Kidney (tissue), 13 donors: ENCODE measurements at regions not wholly inside any gene's neighbourhood (a gene's known extent, or its start where the extent isn't known, plus 50 kb on each side); places are given as distances from the start of the nearest gene placed in this dataset.

Experiments
- DNase-seq, 5 donors: peaks; one replicate each; pipeline ENCODE4 v3.0.0-alpha.2; 2013 to 2020
- FAIRE-seq: peaks from 2 replicates; lab custom pipeline; 2012; peaks lifted over from hg19 to GRCh38; lab: Jason Lieb, UNC
- H3K27ac ChIP-seq, 2 donors: one replicate each; pipeline ENCODE4 v1.7.0; 2013; ENCODE audit warnings: low read depth in 2 of 2, low read length in 2 of 2, inconsistent platforms in 1 of 2
- H3K27me3 ChIP-seq: one replicate; pipeline ENCODE4 v1.7.1; 2013; ENCODE audit warnings: low read length, inconsistent platforms; ENCODE audit not compliant: control insufficient read depth, insufficient read depth
- H3K36me3 ChIP-seq, 3 donors: one replicate each; pipeline versions ENCODE4 v1.7.0 to v1.7.1; 2013; ENCODE audit warnings: low read length in 3 of 3, control low read depth in 1 of 3, inconsistent platforms in 1 of 3; ENCODE audit not compliant: insufficient read depth in 3 of 3, control insufficient read depth in 2 of 3
- H3K4me1 ChIP-seq, 3 donors: one replicate each; pipeline versions ENCODE4 v1.7.0 to v1.7.1; 2013; ENCODE audit warnings: low read length in 3 of 3, inconsistent platforms in 1 of 3, low read depth in 1 of 3; ENCODE audit not compliant: control insufficient read depth in 2 of 3, insufficient read depth in 2 of 3
- H3K4me3 ChIP-seq, 3 donors: one replicate each; pipeline versions ENCODE4 v1.7.0 to v1.8.1; 2013; ENCODE audit warnings: low read length in 3 of 3, control low read depth in 1 of 3, inconsistent platforms in 1 of 3
- H3K9ac ChIP-seq, 3 donors: one replicate each; pipeline versions ENCODE4 v1.7.0 to v1.7.1; 2013; ENCODE audit warnings: low read length in 3 of 3, control low read depth in 1 of 3, inconsistent platforms in 1 of 3
- H3K9me3 ChIP-seq, 3 donors: one replicate each; pipeline versions ENCODE4 v1.7.0 to v1.7.1; 2013; ENCODE audit warnings: low read length in 3 of 3, control low read depth in 1 of 3, inconsistent platforms in 1 of 3; ENCODE audit not compliant: control insufficient read depth in 2 of 3, insufficient read depth in 1 of 3
- intact Hi-C: fragments of 100-400 bp; cut with DNase I; formaldehyde crosslinking; loops from one replicate; pipeline ENCODE4 v1.11.1; 2022
- TF ChIP-seq, protein P1 (sequence below): IDR thresholded peaks from 3 replicates; pipeline ENCODE4 v1.5.1; 2012; ENCODE audit warnings: mild to moderate bottlenecking, moderate library complexity, borderline replicate concordance; ENCODE audit not compliant: insufficient read depth; ENCODE audit errors: extremely low read depth
- donor health status: control.
- donor health status: control.
- donor health status: control.
- donor health status: control.
- donor health status: control.
- donor health status: DM: yes; HTN: yes; CAD: no.
- donor health status: Normal renal cell carcinoma (clear cell type).

- Histone ChIP-seq H3K27ac (no peak overlapping the region), H3K27me3 (no peaks in the 10 kb centered on the region)
Measured at GRCh38 chr13:31930901-31931522, 100.6 kb upstream of the FRY start.

GRCh38 chr13:31937436-31937835 lies 94.1 kb upstream of the FRY start:
- DNase-seq (no peak), FAIRE-seq (no peak)
- TF ChIP-seq, protein P1, sequence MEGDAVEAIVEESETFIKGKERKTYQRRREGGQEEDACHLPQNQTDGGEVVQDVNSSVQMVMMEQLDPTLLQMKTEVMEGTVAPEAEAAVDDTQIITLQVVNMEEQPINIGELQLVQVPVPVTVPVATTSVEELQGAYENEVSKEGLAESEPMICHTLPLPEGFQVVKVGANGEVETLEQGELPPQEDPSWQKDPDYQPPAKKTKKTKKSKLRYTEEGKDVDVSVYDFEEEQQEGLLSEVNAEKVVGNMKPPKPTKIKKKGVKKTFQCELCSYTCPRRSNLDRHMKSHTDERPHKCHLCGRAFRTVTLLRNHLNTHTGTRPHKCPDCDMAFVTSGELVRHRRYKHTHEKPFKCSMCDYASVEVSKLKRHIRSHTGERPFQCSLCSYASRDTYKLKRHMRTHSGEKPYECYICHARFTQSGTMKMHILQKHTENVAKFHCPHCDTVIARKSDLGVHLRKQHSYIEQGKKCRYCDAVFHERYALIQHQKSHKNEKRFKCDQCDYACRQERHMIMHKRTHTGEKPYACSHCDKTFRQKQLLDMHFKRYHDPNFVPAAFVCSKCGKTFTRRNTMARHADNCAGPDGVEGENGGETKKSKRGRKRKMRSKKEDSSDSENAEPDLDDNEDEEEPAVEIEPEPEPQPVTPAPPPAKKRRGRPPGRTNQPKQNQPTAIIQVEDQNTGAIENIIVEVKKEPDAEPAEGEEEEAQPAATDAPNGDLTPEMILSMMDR: no peak
- no peaks in the 10 kb centered on the region for H3K4me1 ChIP-seq
- H3K27me3 ChIP-seq: no peaks in the 10 kb centered on the region
- no peaks in the 10 kb centered on the region for H3K36me3 ChIP-seq
- H3K9ac ChIP-seq: no peak overlapping the region
- H3K4me3 ChIP-seq: no peak overlapping the region
- H3K9me3 ChIP-seq: no peaks in the 10 kb centered on the region
- intact Hi-C loops: no loop called here
- no peak overlapping the region for H3K27ac ChIP-seq

More at GRCh38 chr13:31930901-31931522, 100.6 kb upstream of the FRY start:
- H3K4me3 ChIP-seq: no peak overlapping the region
- H3K9me3 ChIP-seq: no peaks in the 10 kb centered on the region
- intact Hi-C loops: no loop called here
- DNase-seq (no peak), FAIRE-seq (no peak)
- H3K4me1 ChIP-seq: no peaks in the 10 kb centered on the region
- H3K36me3 ChIP-seq: no peaks in the 10 kb centered on the region
- H3K9ac ChIP-seq: no peak overlapping the region
- TF ChIP-seq, protein P1: no peak

- intact Hi-C loops: no loop called here
- H3K27ac ChIP-seq: no peak overlapping the region
- TF ChIP-seq, protein P1: no peak
- H3K4me3 ChIP-seq: no peak overlapping the region
- H3K27me3 ChIP-seq: no peaks in the 10 kb centered on the region
- no peak for FAIRE-seq
- no peak for DNase-seq
- no peak overlapping the region for H3K9ac ChIP-seq
- H3K4me1 ChIP-seq: no peaks in the 10 kb centered on the region
- H3K9me3 ChIP-seq: no peaks in the 10 kb centered on the region
- no peaks in the 10 kb centered on the region for H3K36me3 ChIP-seq
Measured at GRCh38 chr13:31940076-31940475, 91.5 kb upstream of the FRY start.

GRCh38 chr13:31943591-31943990 lies 88.0 kb upstream of the FRY start:
- Histone ChIP-seq H3K9ac (no peak overlapping the region), H3K4me3 (no peak overlapping the region), H3K36me3 (no peaks in the 10 kb centered on the region), H3K4me1 (peaks cover 2 to 5% (median 5%) of the 10 kb centered on the region in 3 donors), H3K27ac (no peak overlapping the region), H3K9me3 (no peaks in the 10 kb centered on the region), H3K27me3 (no peaks in the 10 kb centered on the region)
- DNase-seq (no peak), FAIRE-seq (no peak)
- intact Hi-C loops: no loop called here
- TF ChIP-seq, protein P1: no peak
